H1 (cell line): ENCODE measurements at regions not wholly inside any gene's neighbourhood (a gene's known extent, or its start where the extent isn't known, plus 50 kb on each side); places are given as distances from the start of the nearest gene placed in this dataset.

ENCODE experiments used
- CTCF ChIA-PET: fragments of 300-600 bp; sonication (Branson Sonifier 250); formaldehyde crosslinking; loops from one replicate; lab custom pipeline; 2021; ENCODE audit not compliant: partially characterized antibody; lab: Charles Lee
- POLR2A ChIA-PET: fragments of 300-600 bp; sonication (Branson Sonifier 250); formaldehyde crosslinking; loops from one replicate; lab custom pipeline; 2021; ENCODE audit warnings: inconsistent platforms; ENCODE audit not compliant: partially characterized antibody; lab: Charles Lee
- DNase-seq, 2 experiments: peaks; one replicate each; pipeline versions ENCODE4 v3.0.0 to v3.0.0-alpha.2; 2010 to 2022; ENCODE audit warnings: low spot score in 2 of 2, low read depth in 1 of 2, mixed read lengths in 1 of 2
- FAIRE-seq: peaks from 2 replicates; lab custom pipeline; 2011; peaks lifted over from hg19 to GRCh38; lab: Jason Lieb, UNC
- H2AFZ ChIP-seq: 2 replicates; pipeline ENCODE4 v1.8.1; 2012; ENCODE audit warnings: low read length, inconsistent platforms
- H2AK5ac ChIP-seq: 2 replicates; pipeline ENCODE4 v1.6.1; 2013; ENCODE audit warnings: low read depth, low read length
- H2BK120ac ChIP-seq: replicated peaks from 2 replicates; pipeline ENCODE3; 2013; ENCODE audit warnings: low read depth, low read length, inconsistent platforms
- H2BK12ac ChIP-seq: 2 replicates; pipeline ENCODE4 v1.6.1; 2013; ENCODE audit warnings: low read depth, low read length
- H2BK15ac ChIP-seq: 2 replicates; pipeline ENCODE4 v1.6.1; 2013; ENCODE audit warnings: low read length
- H2BK20ac ChIP-seq: 2 replicates; pipeline ENCODE4 v1.6.1; 2013; ENCODE audit warnings: low read length
- H2BK5ac ChIP-seq: 2 replicates; pipeline ENCODE4 v1.6.1; 2013; ENCODE audit warnings: low read depth, low read length
- H3K14ac ChIP-seq: 2 replicates; pipeline ENCODE4 v1.6.1; 2013; ENCODE audit warnings: inconsistent platforms; ENCODE audit not compliant: insufficient read length
- H3K18ac ChIP-seq: 2 replicates; pipeline ENCODE4 v1.6.1; 2013; ENCODE audit warnings: low read length; ENCODE audit errors: extremely low read depth
- H3K23ac ChIP-seq: 2 replicates; pipeline ENCODE4 v1.6.1; 2013; ENCODE audit warnings: inconsistent platforms; ENCODE audit not compliant: insufficient read length
- H3K23me2 ChIP-seq: 2 replicates; pipeline ENCODE4 v1.6.1; 2013; ENCODE audit warnings: low read depth, low read length
- H3K27ac ChIP-seq: 2 replicates; pipeline ENCODE4 v1.6.1; 2011; ENCODE audit warnings: low read depth, low read length, inconsistent platforms
- H3K27me3 ChIP-seq, 4 experiments: replicated peaks in 1 of 4; 1 replicate in 1 of 4; 2 replicates in 3 of 4; pipeline versions ENCODE4 v1.6.1 to v1.8.1; 2011 to 2013; ENCODE audit warnings: low read length in 3 of 4, mild to moderate bottlenecking in 3 of 4, inconsistent platforms in 2 of 4, mixed read lengths in 2 of 4, moderate library complexity in 1 of 4; ENCODE audit not compliant: control insufficient read depth in 3 of 4, insufficient read depth in 3 of 4; ENCODE audit errors: extremely low read depth in 1 of 4
- H3K36me3 ChIP-seq, 4 experiments: 2 replicates each; pipeline versions ENCODE4 v1.6.1 to v1.8.1; 2011 to 2013; ENCODE audit warnings: mild to moderate bottlenecking in 4 of 4, low read length in 3 of 4, moderate library complexity in 2 of 4, control low read depth in 1 of 4, inconsistent platforms in 1 of 4; ENCODE audit not compliant: insufficient read depth in 4 of 4, control insufficient read depth in 2 of 4
- H3K4ac ChIP-seq: replicated peaks from 2 replicates; pipeline ENCODE3; 2013; ENCODE audit warnings: low read length, low read depth, mixed read lengths, inconsistent platforms; ENCODE audit not compliant: insufficient read length
- H3K4me1 ChIP-seq, 4 experiments: replicated peaks in 1 of 4; 1 replicate in 1 of 4; 2 replicates in 3 of 4; pipeline versions ENCODE4 v1.6.1 to v1.8.1; 2011 to 2013; ENCODE audit warnings: low read length in 3 of 4, inconsistent platforms in 2 of 4, mixed read lengths in 1 of 4; ENCODE audit not compliant: insufficient read depth in 4 of 4, control insufficient read depth in 3 of 4
- H3K4me2 ChIP-seq, 2 experiments: 2 replicates each; pipeline versions ENCODE4 v1.6.1 to v1.8.1; 2011 to 2013; ENCODE audit warnings: low read depth in 2 of 2, low read length in 2 of 2, control low read depth in 1 of 2, inconsistent platforms in 1 of 2, mild to moderate bottlenecking in 1 of 2; ENCODE audit not compliant: insufficient read depth in 1 of 2
- H3K4me3 ChIP-seq, 4 experiments: fragments of 200-600, 300-600 bp in 1 of 4; sonication (generic), shearing (Covaris generic), sonication (Bioruptor Twin) in 1 of 4; 2 replicates each; pipeline versions ENCODE4 v1.5.1 to v1.8.1; 2011 to 2016; ENCODE audit warnings: low read length in 4 of 4, low read depth in 3 of 4, control low read depth in 2 of 4, inconsistent platforms in 2 of 4, mild to moderate bottlenecking in 2 of 4, mixed read lengths in 1 of 4, moderate library complexity in 1 of 4; ENCODE audit not compliant: insufficient read depth in 2 of 4; ENCODE audit errors: extremely low read depth in 1 of 4
- H3K56ac ChIP-seq: replicated peaks from 2 replicates; pipeline ENCODE3; 2013; ENCODE audit warnings: low read depth, mild to moderate bottlenecking, mixed read lengths, low read length, inconsistent platforms; ENCODE audit not compliant: insufficient read length
- H3K79me1 ChIP-seq: 2 replicates; pipeline ENCODE4 v1.6.1; 2013; ENCODE audit warnings: low read depth, low read length, control low read depth
- H3K79me2 ChIP-seq, 2 experiments: 2 replicates each; pipeline versions ENCODE4 v1.6.1 to v1.8.1; 2012 to 2013; ENCODE audit warnings: low read length in 2 of 2, mild to moderate bottlenecking in 2 of 2, inconsistent platforms in 1 of 2; ENCODE audit not compliant: insufficient read depth in 2 of 2, control insufficient read depth in 1 of 2
- H3K9ac ChIP-seq, 4 experiments: replicated peaks in 1 of 4; 1 replicate in 1 of 4; 2 replicates in 3 of 4; pipeline versions ENCODE4 v1.6.1 to v1.8.1; 2011 to 2013; ENCODE audit warnings: low read depth in 3 of 4, low read length in 3 of 4, control low read depth in 2 of 4, mild to moderate bottlenecking in 2 of 4, moderate library complexity in 2 of 4, inconsistent platforms in 1 of 4; ENCODE audit errors: extremely low read depth in 1 of 4
- H3K9me3 ChIP-seq, 2 experiments: 2 replicates each; pipeline versions ENCODE4 v1.6.1 to v1.8.1; 2012 to 2013; ENCODE audit warnings: mild to moderate bottlenecking in 2 of 2, moderate library complexity in 2 of 2, control low read depth in 1 of 2, inconsistent platforms in 1 of 2, low read depth in 1 of 2, low read length in 1 of 2, mixed read lengths in 1 of 2; ENCODE audit not compliant: insufficient read depth in 2 of 2
- H4K20me1 ChIP-seq, 2 experiments: replicated peaks in 1 of 2; 2 replicates each; pipeline versions ENCODE3 to v1.8.1; 2011 to 2013; ENCODE audit warnings: inconsistent platforms in 2 of 2, low read length in 2 of 2, mild to moderate bottlenecking in 1 of 2; ENCODE audit not compliant: insufficient read depth in 2 of 2, control insufficient read depth in 1 of 2
- H4K5ac ChIP-seq: 2 replicates; pipeline ENCODE4 v1.6.1; 2013; ENCODE audit warnings: low read length, low read depth, mixed read lengths, inconsistent platforms; ENCODE audit not compliant: insufficient read length
- H4K8ac ChIP-seq: 2 replicates; pipeline ENCODE4 v1.8.0; 2013; ENCODE audit warnings: mild to moderate bottlenecking, moderate library complexity, low read length, inconsistent platforms; ENCODE audit not compliant: insufficient read depth; ENCODE audit errors: extremely low read depth
- H4K91ac ChIP-seq: replicated peaks from 2 replicates; pipeline ENCODE3; 2013; ENCODE audit warnings: low read length, mixed read lengths, inconsistent platforms; ENCODE audit not compliant: insufficient read length
- BACH1 ChIP-seq: IDR thresholded peaks from 2 replicates; pipeline ENCODE4 v1.6.1; 2012; ENCODE audit warnings: low read length, improper control_type of control experiment
- CBX5 ChIP-seq: fragments of 300-800, 300-1000 bp; sonication (generic); IDR thresholded peaks from 2 replicates; pipeline ENCODE4 v1.7.1; 2016; ENCODE audit warnings: antibody characterized with exemption, low read length, low read depth
- CHD1 ChIP-seq: IDR thresholded peaks from 2 replicates; pipeline ENCODE4 v1.6.1; 2012; ENCODE audit warnings: low read depth, low read length, improper control_type of control experiment
- CHD2 ChIP-seq: IDR thresholded peaks from 2 replicates; pipeline ENCODE4 v1.6.1; 2012; ENCODE audit warnings: low read length, improper control_type of control experiment
- GABPA ChIP-seq: IDR thresholded peaks from 2 replicates; pipeline ENCODE4 v1.6.1; 2011; ENCODE audit warnings: mild to moderate bottlenecking, low read length, moderate library complexity, borderline replicate concordance; ENCODE audit not compliant: insufficient read depth
- GTF2F1 ChIP-seq: IDR thresholded peaks from 2 replicates; pipeline ENCODE4 v1.6.1; 2012; ENCODE audit warnings: low read depth, low read length, improper control_type of control experiment, borderline replicate concordance
- KDM5A ChIP-seq: fragments of 200-600 bp; IDR thresholded peaks from 2 replicates; pipeline ENCODE4 v1.7.1; 2012; ENCODE audit warnings: mild to moderate bottlenecking, low read length, inconsistent platforms, mixed read lengths
- MAFK ChIP-seq: IDR thresholded peaks from 2 replicates; pipeline ENCODE4 v1.6.1; 2012; ENCODE audit warnings: low read depth, mild to moderate bottlenecking, improper control_type of control experiment, low read length
- NRF1 ChIP-seq: IDR thresholded peaks from 2 replicates; pipeline ENCODE4 v1.6.1; 2011; ENCODE audit warnings: mild to moderate bottlenecking, low read depth, low read length, improper control_type of control experiment
- POLR2A ChIP-seq, 2 experiments: IDR thresholded peaks; 1 replicate in 1 of 2; 2 replicates in 1 of 2; pipeline ENCODE4 v1.6.1; 2011; ENCODE audit warnings: low read depth in 2 of 2, low read length in 2 of 2, mild to moderate bottlenecking in 2 of 2; ENCODE audit errors: control extremely low read depth in 1 of 2
- TAF7 ChIP-seq: optimal IDR thresholded peaks from 2 replicates; pipeline ENCODE3; 2011; ENCODE audit warnings: low read depth, mild to moderate bottlenecking, inconsistent platforms, low read length, moderate library complexity, borderline replicate concordance
- WGBS, 2 experiments: shearing (Covaris generic) in 1 of 2; methylation state at CpG; one replicate each; pipeline versions ENCODE4 v1.1.6 to v1.1.7; 2013 to 2015; ENCODE audit warnings: low lambda C conversion rate in 2 of 2, mixed read lengths in 2 of 2, inconsistent platforms in 1 of 2, low coverage in 1 of 2, missing lambda C conversion rate in 1 of 2; ENCODE audit not compliant: insufficient replicate concordance in 2 of 2, insufficient coverage in 1 of 2, insufficient read length in 1 of 2; ENCODE audit errors: extremely low coverage in 1 of 2, missing lambda C conversion rate in 1 of 2; 5-methylcytosine and 5-hydroxymethylcytosine counted together
- TF ChIP-seq, protein P1 (sequence below): IDR thresholded peaks from 2 replicates; pipeline ENCODE4 v1.6.1; 2012; ENCODE audit warnings: inconsistent platforms
- TF ChIP-seq, protein P2 (sequence below): IDR thresholded peaks from 2 replicates; pipeline ENCODE4 v1.6.1; 2011; ENCODE audit warnings: low read length, improper control_type of control experiment
- TF ChIP-seq, protein P3 (sequence below): IDR thresholded peaks from 2 replicates; pipeline ENCODE4 v1.6.1; 2012; ENCODE audit warnings: inconsistent platforms

DNA sequence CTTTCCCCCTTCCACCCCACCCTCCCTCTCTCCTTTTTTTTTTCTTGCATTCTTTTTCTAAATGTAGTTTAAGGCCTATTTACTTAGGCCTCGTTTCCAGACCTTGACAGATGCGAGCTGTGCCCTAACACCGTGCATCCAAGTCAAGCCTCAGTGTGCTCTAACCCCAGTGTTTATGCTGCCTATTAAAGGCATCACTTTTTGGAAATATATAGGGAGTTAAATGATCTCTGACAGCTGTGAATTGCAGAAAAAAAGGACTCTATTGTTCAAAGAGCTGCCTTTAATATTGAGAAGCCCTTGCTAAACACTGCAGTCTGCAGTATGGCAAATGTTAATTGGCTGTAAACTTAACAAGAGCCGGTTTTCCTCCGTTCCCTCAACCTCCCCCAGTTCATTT is 270.4 kb upstream of the TUT7 start:
- H2BK5ac ChIP-seq: no peak overlapping the region
- H4K20me1 ChIP-seq: no peaks in the 10 kb centered on the region
- CTCF ChIA-PET: interaction anchor here (0.6 to 1.1 kb wide), 2 partner anchors 9 to 1420 kb away, joined by 3 to 4 read pairs; no protein-coding TSS in a partner anchor
- no peaks in the 10 kb centered on the region for H3K23me2 ChIP-seq
- no peak overlapping the region for H3K23ac ChIP-seq
- no peak overlapping the region for H3K56ac ChIP-seq
- no peak overlapping the region for H2AFZ ChIP-seq
- H3K4me3 ChIP-seq: no peak overlapping the region
- H3K9me3 ChIP-seq: no peaks in the 10 kb centered on the region
- POLR2A ChIA-PET: no interaction called here
- no peaks in the 10 kb centered on the region for H3K79me1 ChIP-seq
- H2BK12ac ChIP-seq: no peak overlapping the region
- no peak overlapping the region for H4K8ac ChIP-seq
- H2BK120ac ChIP-seq: no peak overlapping the region
- H3K27me3 ChIP-seq: no peaks in the 10 kb centered on the region
- H3K4me2 ChIP-seq: no peak overlapping the region
- no peaks in the 10 kb centered on the region for H3K36me3 ChIP-seq
- no peak overlapping the region for H2BK20ac ChIP-seq
- no peak for DNase-seq
- no peaks in the 10 kb centered on the region for H3K79me2 ChIP-seq
- H3K18ac ChIP-seq: no peak overlapping the region
- no peak overlapping the region for H4K5ac ChIP-seq
- no peak overlapping the region for H3K27ac ChIP-seq
- H3K14ac ChIP-seq: no peak overlapping the region
- WGBS, 2 experiments: 66% methylated on average over 5 of the region's 5 CpGs; no CpG with 5 or more reads in 1 of the 2 experiments
- no peaks in the 10 kb centered on the region for H3K4me1 ChIP-seq
- no peak for FAIRE-seq
- no peak overlapping the region for H3K4ac ChIP-seq
- no peak overlapping the region for H4K91ac ChIP-seq
- H2AK5ac ChIP-seq: no peak overlapping the region
- no peak overlapping the region for H3K9ac ChIP-seq
- no peak overlapping the region for H2BK15ac ChIP-seq
- TF ChIP-seq, protein P1, sequence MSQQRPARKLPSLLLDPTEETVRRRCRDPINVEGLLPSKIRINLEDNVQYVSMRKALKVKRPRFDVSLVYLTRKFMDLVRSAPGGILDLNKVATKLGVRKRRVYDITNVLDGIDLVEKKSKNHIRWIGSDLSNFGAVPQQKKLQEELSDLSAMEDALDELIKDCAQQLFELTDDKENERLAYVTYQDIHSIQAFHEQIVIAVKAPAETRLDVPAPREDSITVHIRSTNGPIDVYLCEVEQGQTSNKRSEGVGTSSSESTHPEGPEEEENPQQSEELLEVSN: no peak
- TF ChIP-seq KDM5A (no peak), POLR2A (IDR thresholded peaks at IDR 0.05; ENCODE audit: control extremely low read depth in 1 of 2, low read depth in 2 of 2, low read length in 2 of 2) (no peak), GTF2F1 (no peak), BACH1 (no peak), MAFK (no peak), CHD2 (no peak), TAF7 (no peak), NRF1 (no peak), CBX5 (no peak), GABPA (no peak), CHD1 (no peak)
- TF ChIP-seq, protein P2, sequence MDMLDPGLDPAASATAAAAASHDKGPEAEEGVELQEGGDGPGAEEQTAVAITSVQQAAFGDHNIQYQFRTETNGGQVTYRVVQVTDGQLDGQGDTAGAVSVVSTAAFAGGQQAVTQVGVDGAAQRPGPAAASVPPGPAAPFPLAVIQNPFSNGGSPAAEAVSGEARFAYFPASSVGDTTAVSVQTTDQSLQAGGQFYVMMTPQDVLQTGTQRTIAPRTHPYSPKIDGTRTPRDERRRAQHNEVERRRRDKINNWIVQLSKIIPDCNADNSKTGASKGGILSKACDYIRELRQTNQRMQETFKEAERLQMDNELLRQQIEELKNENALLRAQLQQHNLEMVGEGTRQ: no peak
- TF ChIP-seq, protein P3, sequence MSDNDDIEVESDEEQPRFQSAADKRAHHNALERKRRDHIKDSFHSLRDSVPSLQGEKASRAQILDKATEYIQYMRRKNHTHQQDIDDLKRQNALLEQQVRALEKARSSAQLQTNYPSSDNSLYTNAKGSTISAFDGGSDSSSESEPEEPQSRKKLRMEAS: no peak
